ENCODE measurements at regions not wholly inside any gene's neighbourhood (a gene's known extent, or its start where the extent isn't known, plus 50 kb on each side); places are given as distances from the start of the nearest gene placed in this dataset.

GRCh38 chr10:83769281-83769820 lies 370.0 kb upstream of the GHITM start:
- TF ChIP-seq EP300 (IDR thresholded peaks at IDR 0.05) = no peak
- TF ChIP-seq, protein P1, sequence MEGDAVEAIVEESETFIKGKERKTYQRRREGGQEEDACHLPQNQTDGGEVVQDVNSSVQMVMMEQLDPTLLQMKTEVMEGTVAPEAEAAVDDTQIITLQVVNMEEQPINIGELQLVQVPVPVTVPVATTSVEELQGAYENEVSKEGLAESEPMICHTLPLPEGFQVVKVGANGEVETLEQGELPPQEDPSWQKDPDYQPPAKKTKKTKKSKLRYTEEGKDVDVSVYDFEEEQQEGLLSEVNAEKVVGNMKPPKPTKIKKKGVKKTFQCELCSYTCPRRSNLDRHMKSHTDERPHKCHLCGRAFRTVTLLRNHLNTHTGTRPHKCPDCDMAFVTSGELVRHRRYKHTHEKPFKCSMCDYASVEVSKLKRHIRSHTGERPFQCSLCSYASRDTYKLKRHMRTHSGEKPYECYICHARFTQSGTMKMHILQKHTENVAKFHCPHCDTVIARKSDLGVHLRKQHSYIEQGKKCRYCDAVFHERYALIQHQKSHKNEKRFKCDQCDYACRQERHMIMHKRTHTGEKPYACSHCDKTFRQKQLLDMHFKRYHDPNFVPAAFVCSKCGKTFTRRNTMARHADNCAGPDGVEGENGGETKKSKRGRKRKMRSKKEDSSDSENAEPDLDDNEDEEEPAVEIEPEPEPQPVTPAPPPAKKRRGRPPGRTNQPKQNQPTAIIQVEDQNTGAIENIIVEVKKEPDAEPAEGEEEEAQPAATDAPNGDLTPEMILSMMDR (IDR thresholded peaks at IDR 0.05) = no peak
